Large intestine (tissue), 3 donors: ENCODE measurements at regions not wholly inside any gene's neighbourhood (a gene's known extent, or its start where the extent isn't known, plus 50 kb on each side); places are given as distances from the start of the nearest gene placed in this dataset.

Experiments used
- DNase-seq, 2 donors: peaks; one replicate each; pipeline versions ENCODE4 v3.0.0 to v3.0.0-alpha.2; 2013
- H3K27ac ChIP-seq: one replicate; pipeline ENCODE4 v1.5.1; 2013; ENCODE audit warnings: low read length
- H3K27me3 ChIP-seq: 2 replicates; pipeline ENCODE4 v1.6.1; 2013; ENCODE audit warnings: low read length; ENCODE audit not compliant: control insufficient read depth, insufficient read depth
- H3K36me3 ChIP-seq: 2 replicates; pipeline ENCODE4 v1.6.1; 2013; ENCODE audit warnings: low read length; ENCODE audit not compliant: control insufficient read depth, insufficient read depth
- H3K4me1 ChIP-seq: one replicate; pipeline ENCODE4 v1.6.1; 2013; ENCODE audit warnings: low read length; ENCODE audit not compliant: control insufficient read depth, insufficient read depth
- H3K4me3 ChIP-seq: one replicate; pipeline ENCODE4 v1.5.1; 2013; ENCODE audit warnings: low read length
- H3K9me3 ChIP-seq: one replicate; pipeline ENCODE4 v1.6.1; 2013; ENCODE audit warnings: mild to moderate bottlenecking, low read depth, low read length, moderate library complexity; ENCODE audit not compliant: control insufficient read depth
- WGBS: methylation state at CpG from one replicate; pipeline ENCODE4 v1.1.5; 2013; ENCODE audit warnings: low lambda C conversion rate; ENCODE audit not compliant: insufficient coverage; 5-methylcytosine and 5-hydroxymethylcytosine counted together

GRCh38 chr7:142320883-142321282 is 63.0 kb upstream of the PRSS58 start:
- WGBS: 100% methylated on average over 1 of the region's 2 CpGs
- Histone ChIP-seq H3K27me3 (peaks cover 3% of the 10 kb centered on the region), H3K4me3 (no peak overlapping the region), H3K4me1 (no peaks in the 10 kb centered on the region), H3K9me3 (no peaks in the 10 kb centered on the region), H3K27ac (no peak overlapping the region), H3K36me3 (no peaks in the 10 kb centered on the region)
- no peak for DNase-seq

- Histone ChIP-seq H3K27me3 (peaks cover 3% of the 10 kb centered on the region), H3K27ac (no peak overlapping the region), H3K4me1 (no peaks in the 10 kb centered on the region), H3K9me3 (no peaks in the 10 kb centered on the region), H3K36me3 (no peaks in the 10 kb centered on the region), H3K4me3 (no peak overlapping the region)
- no peak for DNase-seq
- no CpG with 5 or more reads among the region's 3 CpGs for WGBS
Measured at GRCh38 chr7:142319970-142320369, 62.1 kb upstream of the PRSS58 start.

GRCh38 chr7:142314281-142314680 is 56.4 kb upstream of the PRSS58 start:
- DNase-seq: no peak
- Histone ChIP-seq H3K4me1 (no peaks in the 10 kb centered on the region), H3K27me3 (peaks cover 11% of the 10 kb centered on the region), H3K36me3 (no peaks in the 10 kb centered on the region), H3K4me3 (no peak overlapping the region), H3K9me3 (no peaks in the 10 kb centered on the region), H3K27ac (no peak overlapping the region)

GRCh38 chr7:142313528-142313927 is 55.7 kb upstream of the PRSS58 start:
- Histone ChIP-seq H3K36me3 (no peaks in the 10 kb centered on the region), H3K4me1 (no peaks in the 10 kb centered on the region), H3K27me3 (peaks cover 13% of the 10 kb centered on the region), H3K4me3 (no peak overlapping the region), H3K9me3 (no peaks in the 10 kb centered on the region), H3K27ac (no peak overlapping the region)
- DNase-seq: no peak
- no CpG with 5 or more reads among the region's 11 CpGs for WGBS

- no CpG with 5 or more reads among the region's 3 CpGs for WGBS
- Histone ChIP-seq H3K36me3 (no peaks in the 10 kb centered on the region), H3K27ac (no peak overlapping the region), H3K27me3 (peaks cover 13% of the 10 kb centered on the region), H3K4me3 (no peak overlapping the region), H3K4me1 (no peaks in the 10 kb centered on the region), H3K9me3 (no peaks in the 10 kb centered on the region)
- no peak for DNase-seq
Measured at GRCh38 chr7:142311876-142312275, 54.0 kb upstream of the PRSS58 start.

- H3K27ac ChIP-seq: no peak overlapping the region
- H3K4me1 ChIP-seq: no peaks in the 10 kb centered on the region
- peaks cover 10% of the 10 kb centered on the region for H3K27me3 ChIP-seq
- no peaks in the 10 kb centered on the region for H3K9me3 ChIP-seq
- DNase-seq: no peak
- WGBS: no CpG with 5 or more reads among the region's 3 CpGs
- no peaks in the 10 kb centered on the region for H3K36me3 ChIP-seq
- H3K4me3 ChIP-seq: no peak overlapping the region
Measured at GRCh38 chr7:142308918-142309317, 51.1 kb upstream of the PRSS58 start.

DNA sequence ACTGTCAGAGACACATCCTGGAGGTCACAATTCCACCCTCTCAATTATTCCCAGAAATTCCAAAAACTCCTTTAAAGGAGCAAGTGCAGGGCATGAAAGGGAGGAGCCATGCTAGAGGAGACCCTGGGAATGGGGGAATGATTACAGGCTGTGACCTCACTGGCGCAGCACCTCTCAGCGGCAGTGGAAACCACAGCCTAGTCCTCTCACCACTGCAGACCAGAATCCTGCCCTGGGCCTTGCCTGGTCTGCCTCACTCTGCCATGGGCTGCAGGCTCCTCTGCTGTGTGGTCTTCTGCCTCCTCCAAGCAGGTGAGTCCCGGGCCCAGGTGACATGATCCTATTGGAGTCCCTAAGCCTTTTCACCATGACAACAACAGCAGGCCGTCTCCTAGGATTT is 50.5 kb upstream of the PRSS58 start:
- H3K4me1 ChIP-seq: no peaks in the 10 kb centered on the region
- no peaks in the 10 kb centered on the region for H3K36me3 ChIP-seq
- H3K4me3 ChIP-seq: no peak overlapping the region
- DNase-seq: no peak
- H3K27me3 ChIP-seq: peaks cover 10% of the 10 kb centered on the region
- no peak overlapping the region for H3K27ac ChIP-seq
- 100% methylated on average over 1 of the region's 4 CpGs for WGBS
- no peaks in the 10 kb centered on the region for H3K9me3 ChIP-seq
